Rectal smooth muscle tissue (tissue), 1 donor: ENCODE measurements at regions not wholly inside any gene's neighbourhood (a gene's known extent, or its start where the extent isn't known, plus 50 kb on each side); places are given as distances from the start of the nearest gene placed in this dataset.
"Not testable (repeated sequence)": the region's sequence is repeated elsewhere in the genome, so short reads cannot be mapped to it uniquely, and the experiment has no call there.

Source experiments
- H3K27ac ChIP-seq: one replicate; pipeline ENCODE4 v1.7.0; 2013; ENCODE audit warnings: low read depth, low read length, inconsistent platforms
- H3K27me3 ChIP-seq: one replicate; pipeline ENCODE4 v1.7.0; 2013; ENCODE audit warnings: low read length; ENCODE audit not compliant: control insufficient read depth, insufficient read depth
- H3K36me3 ChIP-seq: one replicate; pipeline ENCODE4 v1.7.0; 2013; ENCODE audit warnings: low read length; ENCODE audit not compliant: control insufficient read depth, insufficient read depth
- H3K4me1 ChIP-seq: one replicate; pipeline ENCODE4 v1.7.0; 2013; ENCODE audit warnings: low read length; ENCODE audit not compliant: control insufficient read depth, insufficient read depth
- H3K4me3 ChIP-seq: one replicate; pipeline ENCODE4 v1.7.0; 2013; ENCODE audit warnings: low read length
- H3K9ac ChIP-seq: one replicate; pipeline ENCODE4 v1.7.0; 2013; ENCODE audit warnings: low read length

DNA sequence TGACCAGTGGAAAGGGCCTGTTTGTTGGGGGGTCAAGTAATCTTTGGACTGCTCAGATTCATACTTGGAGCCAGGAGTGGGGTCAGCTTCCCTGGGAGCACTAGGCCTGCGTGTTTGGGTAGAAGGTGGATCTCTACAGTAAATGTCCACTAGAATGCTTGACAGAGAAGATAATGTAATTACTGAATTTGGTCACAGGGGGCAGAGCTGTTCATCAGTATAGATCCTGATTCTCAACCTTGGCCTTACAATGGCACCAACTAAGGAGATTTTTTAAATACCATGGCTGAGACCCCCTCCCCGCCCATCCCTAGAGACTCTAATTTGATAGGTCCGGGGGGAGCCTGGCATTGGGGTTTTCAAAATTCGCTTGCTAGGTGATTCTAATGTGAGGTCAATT is 217.5 kb upstream of the PLXNA2 start:
- Histone ChIP-seq H3K9ac (no peak overlapping the region), H3K27me3 (no peaks in the 10 kb centered on the region), H3K4me1 (no peaks in the 10 kb centered on the region), H3K36me3 (no peaks in the 10 kb centered on the region), H3K27ac (no peak overlapping the region), H3K4me3 (no peak overlapping the region)

DNA sequence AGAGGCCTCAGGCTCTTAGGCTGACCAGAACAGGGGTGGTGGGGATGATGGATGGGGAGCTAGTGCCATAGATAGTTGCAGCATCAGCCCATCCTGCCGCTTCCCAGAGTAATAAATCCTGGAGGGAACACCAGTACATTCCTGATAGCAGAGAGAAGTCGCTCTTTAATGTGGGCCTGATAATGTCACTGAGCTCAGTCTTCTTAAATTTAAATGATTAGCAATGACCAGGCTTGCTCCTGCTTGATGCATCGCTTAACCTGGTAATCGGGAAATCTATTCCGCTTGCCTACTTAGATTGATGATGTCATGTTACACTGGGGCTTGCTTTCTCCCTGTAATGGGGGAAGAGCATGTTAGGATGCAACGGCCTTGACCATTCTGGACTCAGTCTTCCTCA is 218.6 kb upstream of the PLXNA2 start:
- no peak overlapping the region for H3K27ac ChIP-seq
- H3K9ac ChIP-seq = no peak overlapping the region
- no peaks in the 10 kb centered on the region for H3K4me1 ChIP-seq

DNA sequence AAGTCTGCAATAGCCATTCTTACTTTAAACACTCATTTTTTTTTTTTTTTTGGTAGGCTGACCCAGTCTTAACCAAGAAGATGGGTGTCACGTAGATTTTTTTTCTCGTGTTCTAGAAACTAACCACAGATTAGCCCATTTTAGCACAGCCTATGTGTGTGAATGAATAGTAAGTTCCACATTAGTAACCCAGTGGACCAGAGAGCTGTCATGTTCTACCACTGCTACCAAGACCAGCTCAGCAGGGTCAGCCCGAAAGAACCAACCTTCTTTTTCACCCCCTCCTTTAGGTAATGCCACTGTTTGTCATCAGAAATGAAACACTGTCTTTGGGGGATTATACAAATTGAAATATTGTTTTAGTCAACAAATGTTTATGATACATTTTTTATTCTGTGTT is 221.1 kb upstream of the PLXNA2 start:
- Histone ChIP-seq H3K27ac (no peak overlapping the region), H3K27me3 (no peaks in the 10 kb centered on the region), H3K4me3 (no peak overlapping the region)

More for the DNA sequence above, 218.6 kb upstream of the PLXNA2 start:
- no peaks in the 10 kb centered on the region for H3K27me3 ChIP-seq
- no peak overlapping the region for H3K4me3 ChIP-seq
- H3K36me3 ChIP-seq = no peaks in the 10 kb centered on the region

DNA sequence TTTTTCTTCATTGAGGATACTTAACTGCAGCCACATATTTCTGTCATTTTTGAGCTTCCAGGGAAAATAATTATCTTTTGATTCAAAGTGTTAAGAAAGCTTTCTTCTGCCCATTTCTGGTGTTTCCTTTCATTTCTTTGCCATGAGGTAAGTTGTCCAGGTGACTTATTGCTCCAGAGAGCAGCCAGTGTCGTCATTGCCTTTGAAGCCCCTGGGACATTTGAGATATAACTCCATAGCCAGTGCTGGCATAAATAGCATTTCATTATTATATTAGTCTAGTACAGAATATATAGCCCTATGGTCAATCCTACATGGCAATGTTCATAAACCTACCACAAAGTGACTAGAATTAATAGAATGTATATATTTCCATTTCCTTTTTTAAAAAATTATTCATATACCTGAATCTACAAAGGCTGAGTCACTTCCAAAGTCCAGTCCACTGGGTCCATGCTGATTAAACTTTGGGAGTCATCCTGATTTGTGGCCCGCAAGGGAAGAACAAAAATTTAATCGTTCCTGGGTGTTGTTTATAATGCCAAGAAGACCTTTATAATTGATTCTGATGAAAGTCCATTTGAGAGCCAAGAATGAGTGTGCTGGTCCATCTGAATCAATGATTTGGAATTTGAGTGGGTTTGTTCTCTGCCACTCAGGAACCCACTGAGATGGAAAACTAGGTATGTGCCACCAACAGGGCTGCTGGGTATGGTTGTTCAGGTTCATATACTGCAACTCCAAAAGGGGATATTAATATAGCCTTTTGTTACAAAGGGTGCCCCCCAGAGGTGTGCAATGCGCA is 221.8 kb upstream of the PLXNA2 start:
- Histone ChIP-seq H3K27me3 (no peaks in the 10 kb centered on the region), H3K36me3 (no peaks in the 10 kb centered on the region), H3K4me3 (no peak overlapping the region), H3K27ac (no peak overlapping the region), H3K9ac (no peak overlapping the region), H3K4me1 (no peaks in the 10 kb centered on the region)

More for the DNA sequence above, 221.1 kb upstream of the PLXNA2 start:
- Histone ChIP-seq H3K4me1 (no peaks in the 10 kb centered on the region), H3K36me3 (no peaks in the 10 kb centered on the region), H3K9ac (no peak overlapping the region)

DNA sequence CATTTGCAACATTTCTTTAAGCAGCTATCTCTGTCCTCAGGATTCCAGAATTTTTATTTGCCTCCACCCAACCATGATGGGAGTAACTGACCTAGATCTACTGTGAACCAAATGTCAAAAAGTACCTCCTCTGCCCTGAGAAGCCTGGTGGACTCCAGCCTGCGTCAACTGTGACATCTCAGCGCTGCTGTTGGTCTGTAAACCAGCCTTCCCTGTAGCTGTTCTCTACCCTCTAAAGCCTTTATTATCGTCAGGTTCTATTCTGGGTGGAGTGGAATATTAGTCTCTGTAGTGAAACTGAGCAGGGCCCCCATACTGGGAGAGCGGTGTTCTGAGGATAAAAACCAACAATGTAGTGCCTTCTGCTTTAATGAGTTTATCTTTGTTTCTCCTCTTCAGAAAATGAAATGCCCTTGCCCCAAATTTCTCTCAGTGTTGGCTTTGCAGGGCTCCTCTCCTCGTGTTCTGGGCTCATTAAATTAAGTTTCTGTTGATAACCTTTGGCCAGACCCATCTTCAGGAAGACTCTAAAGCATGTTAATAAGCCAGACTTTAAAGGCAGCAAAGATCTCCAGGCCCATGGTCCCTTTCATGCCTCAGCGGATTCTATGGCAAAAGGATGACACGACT is 223.1 kb upstream of the PLXNA2 start:
- H3K27me3 ChIP-seq = no peaks in the 10 kb centered on the region
- H3K4me3 ChIP-seq = no peak overlapping the region
- H3K27ac ChIP-seq = no peak overlapping the region
- no peaks in the 10 kb centered on the region for H3K36me3 ChIP-seq
- no peak overlapping the region for H3K9ac ChIP-seq
- no peaks in the 10 kb centered on the region for H3K4me1 ChIP-seq

DNA sequence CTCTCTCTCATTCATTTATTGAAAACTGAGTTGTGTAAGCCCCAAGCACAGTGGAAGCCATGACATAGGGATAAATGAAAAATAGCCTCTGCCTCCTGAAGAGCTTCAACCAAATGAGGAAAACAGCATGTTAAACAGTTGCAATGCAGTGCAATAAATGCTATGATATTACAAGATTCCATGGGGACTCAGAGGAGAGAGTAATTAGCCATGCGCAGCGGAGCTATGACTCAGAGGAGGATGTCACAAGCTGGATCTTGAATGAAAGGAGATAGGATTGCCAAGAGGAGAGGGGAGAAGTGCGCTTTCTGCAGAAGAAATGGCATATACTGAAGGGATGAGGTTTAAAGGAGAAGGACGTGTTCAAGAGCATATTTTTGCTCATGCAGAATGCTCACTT is 231.3 kb upstream of the PLXNA2 start:
- H3K4me1 ChIP-seq = no peaks in the 10 kb centered on the region
- no peak overlapping the region for H3K4me3 ChIP-seq
- no peak overlapping the region for H3K9ac ChIP-seq
- no peak overlapping the region for H3K27ac ChIP-seq
- no peaks in the 10 kb centered on the region for H3K36me3 ChIP-seq
- no peaks in the 10 kb centered on the region for H3K27me3 ChIP-seq

DNA sequence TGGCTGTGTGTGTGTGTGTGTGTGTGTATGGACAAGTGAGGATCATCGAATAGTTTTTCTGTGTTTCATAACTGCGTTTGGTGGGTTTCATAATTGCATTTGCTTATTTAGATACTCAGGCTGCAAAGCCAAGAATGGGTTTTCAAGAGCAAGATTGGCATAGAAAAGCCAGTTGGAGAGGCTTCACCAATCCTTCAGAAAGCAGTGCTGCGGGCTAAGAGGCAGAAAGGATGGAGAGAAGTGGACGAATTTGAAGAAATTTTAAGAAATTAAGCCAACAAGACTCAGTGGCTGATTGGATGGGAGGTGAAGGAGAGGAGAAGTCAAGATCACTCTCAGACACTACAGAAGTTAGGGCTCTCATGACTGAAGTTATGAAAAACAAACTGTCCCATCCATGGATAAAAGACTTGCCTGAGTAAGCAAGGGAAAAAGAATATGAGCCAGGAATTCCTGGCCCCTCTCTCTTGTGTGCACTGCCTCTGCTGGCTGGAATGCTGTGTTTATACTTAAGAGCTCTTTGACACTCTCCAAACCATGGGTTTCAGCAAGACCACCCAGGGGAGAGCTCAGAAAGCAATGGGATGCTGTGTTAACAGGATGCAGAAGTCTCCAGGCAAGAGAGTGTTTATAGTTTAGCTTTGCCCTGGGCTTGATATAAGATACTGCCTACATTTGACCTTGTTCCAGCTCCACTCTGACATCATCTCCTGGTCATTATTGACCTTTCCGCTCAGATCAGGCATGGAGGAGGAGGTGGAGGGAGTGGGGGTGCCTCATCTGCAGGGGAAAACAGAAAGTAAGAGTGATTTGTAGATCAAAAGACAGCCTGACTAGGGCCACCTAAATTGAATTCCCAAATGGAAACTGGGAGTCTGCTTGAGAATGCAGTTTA is 232.0 kb upstream of the PLXNA2 start:
- no peaks in the 10 kb centered on the region for H3K27me3 ChIP-seq
- no peaks in the 10 kb centered on the region for H3K4me1 ChIP-seq
- no peak overlapping the region for H3K27ac ChIP-seq
- H3K4me3 ChIP-seq = no peak overlapping the region
- H3K36me3 ChIP-seq = no peaks in the 10 kb centered on the region
- no peak overlapping the region for H3K9ac ChIP-seq

DNA sequence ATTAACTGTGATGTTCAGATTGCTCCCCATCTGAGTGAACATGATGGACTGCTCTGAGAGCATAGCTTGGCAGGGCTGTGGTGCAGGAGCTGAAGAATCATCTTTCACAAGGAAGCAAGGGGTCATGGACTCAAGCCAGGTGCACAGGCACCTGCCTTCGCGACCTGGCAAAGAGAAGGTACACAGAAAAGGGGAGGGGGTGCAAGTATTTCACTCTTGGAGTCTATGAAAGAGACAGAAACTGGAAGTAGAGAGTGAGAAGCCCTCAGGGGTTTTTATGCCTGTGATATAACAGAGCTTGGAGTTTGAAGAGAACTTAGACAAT is 232.6 kb upstream of the PLXNA2 start:
- H3K4me3 ChIP-seq = no peak overlapping the region

DNA sequence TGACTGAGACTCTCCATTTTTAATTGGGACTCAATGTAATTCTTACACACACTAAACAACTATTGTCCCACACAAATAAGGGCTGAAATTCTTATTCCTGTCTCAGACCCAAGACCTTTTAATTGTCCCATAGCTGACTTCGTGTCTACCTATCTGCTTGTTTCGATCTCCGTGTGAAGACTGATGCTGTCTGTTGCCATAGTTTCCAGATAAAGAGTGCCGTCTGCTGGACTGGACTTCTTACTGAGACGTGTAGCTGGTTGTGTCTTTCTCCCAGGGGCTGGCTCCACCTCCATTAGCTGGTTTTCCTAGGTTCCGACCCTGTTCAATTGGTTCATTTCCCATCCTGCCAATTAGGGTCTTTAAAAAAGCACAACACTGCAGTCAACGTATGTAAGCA is 235.3 kb upstream of the PLXNA2 start:
- no peak overlapping the region for H3K9ac ChIP-seq
- H3K4me1 ChIP-seq = no peaks in the 10 kb centered on the region
- H3K4me3 ChIP-seq = no peak overlapping the region
- no peaks in the 10 kb centered on the region for H3K27me3 ChIP-seq
- no peaks in the 10 kb centered on the region for H3K36me3 ChIP-seq
- no peak overlapping the region for H3K27ac ChIP-seq

More for the DNA sequence above, 232.6 kb upstream of the PLXNA2 start:
- no peaks in the 10 kb centered on the region for H3K36me3 ChIP-seq
- no peak overlapping the region for H3K9ac ChIP-seq
- H3K27me3 ChIP-seq = no peaks in the 10 kb centered on the region
- H3K4me1 ChIP-seq = no peaks in the 10 kb centered on the region
- H3K27ac ChIP-seq = no peak overlapping the region

DNA sequence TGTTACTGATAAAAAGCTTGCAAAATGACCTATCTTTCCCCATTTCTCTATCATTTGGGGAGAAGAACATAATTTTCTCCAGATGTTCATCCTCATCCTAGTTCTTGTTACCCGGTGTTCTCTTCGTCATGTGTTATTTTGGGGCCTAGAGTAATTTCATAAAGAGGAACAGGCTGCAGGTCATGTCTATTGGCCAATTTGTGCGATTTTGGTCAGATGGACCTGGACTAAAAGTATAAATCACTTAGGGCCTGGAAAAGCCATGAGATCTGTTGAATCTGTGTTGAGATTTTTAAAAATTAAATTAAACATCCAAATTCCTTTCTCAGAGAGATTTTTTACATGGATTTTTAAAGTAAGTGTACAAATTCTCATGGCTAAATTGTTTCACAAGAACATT is 241.3 kb upstream of the PLXNA2 start:
- Histone ChIP-seq H3K36me3 (no peaks in the 10 kb centered on the region), H3K27ac (no peak overlapping the region), H3K27me3 (no peaks in the 10 kb centered on the region), H3K4me1 (no peaks in the 10 kb centered on the region), H3K9ac (no peak overlapping the region), H3K4me3 (no peak overlapping the region)

DNA sequence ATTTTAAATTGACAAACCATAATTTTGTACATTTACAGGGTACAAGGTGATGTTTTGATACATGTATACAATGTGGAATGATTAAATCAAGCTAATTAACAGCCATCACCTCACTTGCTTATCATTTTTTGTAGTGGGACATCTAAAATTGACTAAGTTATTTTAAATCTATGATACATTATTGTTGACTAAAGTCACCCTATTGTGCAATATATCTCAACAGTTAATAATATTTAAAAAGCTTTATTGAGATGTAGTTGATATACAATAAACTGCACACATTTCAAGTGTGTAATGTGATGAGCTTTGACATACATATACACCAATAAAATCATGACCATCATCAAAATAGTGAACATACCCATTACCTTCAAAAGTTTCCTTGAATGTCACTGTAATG is 242.5 kb upstream of the PLXNA2 start:
- H3K27ac ChIP-seq = no peak overlapping the region
- no peaks in the 10 kb centered on the region for H3K36me3 ChIP-seq
- H3K4me3 ChIP-seq = no peak overlapping the region
- H3K9ac ChIP-seq = no peak overlapping the region
- no peaks in the 10 kb centered on the region for H3K4me1 ChIP-seq
- H3K27me3 ChIP-seq = no peaks in the 10 kb centered on the region

DNA sequence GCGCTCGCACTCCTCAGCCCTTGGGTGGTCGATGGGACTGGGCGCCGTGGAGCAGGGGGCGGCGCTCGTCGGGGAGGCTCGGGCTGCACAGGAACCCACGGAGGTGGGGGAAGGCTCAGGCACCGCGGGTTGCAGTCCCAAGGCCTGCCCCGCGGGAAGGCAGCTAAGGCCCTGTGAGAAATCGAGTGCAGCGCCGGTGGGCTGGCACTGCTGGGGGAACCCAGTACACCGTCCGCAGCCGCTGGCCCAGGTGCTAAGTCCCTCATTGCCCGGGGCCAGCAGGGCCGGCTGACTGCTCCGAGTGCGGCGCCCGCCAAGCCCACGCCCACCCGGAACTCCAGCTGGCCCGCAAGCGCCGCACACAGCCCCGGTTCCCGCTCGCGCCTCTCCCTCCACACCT is 244.2 kb upstream of the PLXNA2 start:
- not testable (repeated sequence) for H3K36me3 ChIP-seq, H3K27me3 ChIP-seq, H3K4me3 ChIP-seq

More for the DNA sequence above, 244.2 kb upstream of the PLXNA2 start:
- H3K27ac ChIP-seq, H3K4me1 ChIP-seq, H3K9ac ChIP-seq: not testable (repeated sequence)
